Osteocyte (in vitro differentiated cells): ENCODE measurements at regions not wholly inside any gene's neighbourhood (a gene's known extent, or its start where the extent isn't known, plus 50 kb on each side); places are given as distances from the start of the nearest gene placed in this dataset.

ENCODE experiments used
- DNase-seq: peaks from one replicate; pipeline ENCODE4 v3.0.0; 2021; ENCODE audit warnings: mixed read lengths; ENCODE audit not compliant: unreplicated experiment; ENCODE audit errors: extremely low spot score
- H3K27ac Mint-ChIP-seq: one replicate; pipeline ENCODE4 v1.8.0; 2021; ENCODE audit warnings: mild to moderate bottlenecking, mixed read lengths; ENCODE audit not compliant: unreplicated experiment
- H3K27me3 Mint-ChIP-seq: one replicate; pipeline ENCODE4 v1.8.0; 2021; ENCODE audit warnings: mixed read lengths; ENCODE audit not compliant: unreplicated experiment
- H3K36me3 Mint-ChIP-seq: one replicate; pipeline ENCODE4 v1.8.0; 2021; ENCODE audit warnings: mixed read lengths; ENCODE audit not compliant: unreplicated experiment
- H3K4me1 Mint-ChIP-seq: one replicate; pipeline ENCODE4 v1.8.0; 2021; ENCODE audit warnings: mixed read lengths; ENCODE audit not compliant: unreplicated experiment
- H3K4me3 Mint-ChIP-seq: one replicate; pipeline ENCODE4 v1.8.0; 2021; ENCODE audit warnings: mild to moderate bottlenecking, moderate library complexity, mixed read lengths; ENCODE audit not compliant: unreplicated experiment
- H3K9me3 Mint-ChIP-seq: one replicate; pipeline ENCODE4 v1.8.0; 2021; ENCODE audit warnings: mixed read lengths; ENCODE audit not compliant: unreplicated experiment
- TF ChIP-seq, protein P1 (sequence below): fragments of 200-600 bp; sonication (generic); IDR thresholded peaks from 2 replicates; pipeline ENCODE4 v1.5.0; 2021; ENCODE audit warnings: antibody characterized with exemption, mild to moderate bottlenecking, moderate library complexity

DNA sequence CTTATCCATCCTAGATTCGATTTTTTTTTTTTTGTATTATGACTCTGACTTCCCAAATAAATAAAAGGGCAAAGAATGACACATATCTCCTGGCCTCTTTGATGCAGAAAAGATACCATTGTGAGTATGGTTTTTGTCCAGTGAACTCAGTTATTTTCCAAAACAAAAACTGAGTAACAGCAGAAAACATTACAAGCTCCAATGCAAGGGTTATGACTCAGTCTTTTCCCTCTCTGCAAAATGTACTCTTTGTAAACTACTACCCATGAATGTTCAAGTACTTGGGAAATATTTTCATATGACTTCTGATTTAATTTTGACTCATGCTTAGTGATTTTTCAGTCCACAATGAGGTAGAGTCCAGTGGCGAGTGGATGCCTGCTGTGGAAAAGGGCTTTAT lies 355.3 kb downstream of the RNF144B start:
- TF ChIP-seq, protein P1, sequence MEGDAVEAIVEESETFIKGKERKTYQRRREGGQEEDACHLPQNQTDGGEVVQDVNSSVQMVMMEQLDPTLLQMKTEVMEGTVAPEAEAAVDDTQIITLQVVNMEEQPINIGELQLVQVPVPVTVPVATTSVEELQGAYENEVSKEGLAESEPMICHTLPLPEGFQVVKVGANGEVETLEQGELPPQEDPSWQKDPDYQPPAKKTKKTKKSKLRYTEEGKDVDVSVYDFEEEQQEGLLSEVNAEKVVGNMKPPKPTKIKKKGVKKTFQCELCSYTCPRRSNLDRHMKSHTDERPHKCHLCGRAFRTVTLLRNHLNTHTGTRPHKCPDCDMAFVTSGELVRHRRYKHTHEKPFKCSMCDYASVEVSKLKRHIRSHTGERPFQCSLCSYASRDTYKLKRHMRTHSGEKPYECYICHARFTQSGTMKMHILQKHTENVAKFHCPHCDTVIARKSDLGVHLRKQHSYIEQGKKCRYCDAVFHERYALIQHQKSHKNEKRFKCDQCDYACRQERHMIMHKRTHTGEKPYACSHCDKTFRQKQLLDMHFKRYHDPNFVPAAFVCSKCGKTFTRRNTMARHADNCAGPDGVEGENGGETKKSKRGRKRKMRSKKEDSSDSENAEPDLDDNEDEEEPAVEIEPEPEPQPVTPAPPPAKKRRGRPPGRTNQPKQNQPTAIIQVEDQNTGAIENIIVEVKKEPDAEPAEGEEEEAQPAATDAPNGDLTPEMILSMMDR, result no peak
- DNase-seq, result no peak
- no peak overlapping the region for H3K4me3 Mint-ChIP-seq

DNA sequence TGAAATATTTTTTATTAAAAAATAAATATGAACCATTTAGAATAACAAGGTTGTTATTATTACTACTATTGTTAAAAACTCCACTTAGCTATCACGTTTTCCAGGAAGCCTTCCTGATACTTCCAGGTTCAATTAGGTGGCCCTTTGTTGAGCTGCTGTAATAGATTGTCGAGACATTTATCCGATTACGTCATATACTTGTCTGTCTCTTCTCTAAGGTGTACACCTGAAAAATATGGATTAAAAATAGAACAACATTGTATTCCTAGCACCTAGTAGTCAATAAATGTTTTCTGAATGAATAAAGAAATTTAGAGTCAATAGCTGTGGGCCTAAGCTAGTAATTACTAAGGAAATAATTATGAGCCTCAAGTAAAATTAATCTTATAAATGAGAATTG lies 359.6 kb downstream of the RNF144B start:
- TF ChIP-seq, protein P1, result no peak
- Mint-ChIP-seq H3K27ac (no peak overlapping the region), H3K36me3 (no peaks in the 10 kb centered on the region), H3K27me3 (peaks cover 12% of the 10 kb centered on the region), H3K4me3 (no peak overlapping the region), H3K4me1 (peaks cover 11% of the 10 kb centered on the region), H3K9me3 (no peaks in the 10 kb centered on the region)
- no peak for DNase-seq

More for the DNA sequence above, 355.3 kb downstream of the RNF144B start:
- no peaks in the 10 kb centered on the region for H3K9me3 Mint-ChIP-seq
- no peaks in the 10 kb centered on the region for H3K36me3 Mint-ChIP-seq
- H3K4me1 Mint-ChIP-seq, result peaks cover 6% of the 10 kb centered on the region
- H3K27ac Mint-ChIP-seq, result no peak overlapping the region
- peaks cover under 1% of the 10 kb centered on the region for H3K27me3 Mint-ChIP-seq

DNA sequence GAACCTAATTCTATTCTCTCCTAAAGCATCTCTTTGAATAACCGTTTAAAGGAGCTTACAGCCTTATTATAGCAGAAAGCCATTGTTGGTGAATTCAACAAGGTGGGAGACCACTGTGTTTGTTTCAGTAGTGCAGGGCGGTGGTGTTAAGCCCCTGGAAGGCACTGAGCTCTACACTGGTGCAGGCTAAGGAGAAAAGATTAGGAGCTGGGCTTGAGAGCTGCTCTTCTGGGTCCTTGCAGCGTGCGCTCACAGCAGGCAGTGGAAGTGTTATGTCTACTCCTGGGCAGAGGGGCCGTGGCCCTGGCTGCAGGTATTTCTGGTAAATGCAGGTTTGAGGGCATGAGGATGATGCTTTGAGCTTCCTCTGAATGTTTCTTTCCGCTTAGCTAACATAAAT lies 361.2 kb downstream of the RNF144B start:
- DNase-seq, result no peak
- H3K4me1 Mint-ChIP-seq, result peaks cover 6% of the 10 kb centered on the region
- H3K27ac Mint-ChIP-seq, result no peak overlapping the region
- TF ChIP-seq, protein P1, result no peak
- peaks cover 13% of the 10 kb centered on the region for H3K27me3 Mint-ChIP-seq
- no peaks in the 10 kb centered on the region for H3K9me3 Mint-ChIP-seq
- H3K4me3 Mint-ChIP-seq, result no peak overlapping the region
- H3K36me3 Mint-ChIP-seq, result no peaks in the 10 kb centered on the region

DNA sequence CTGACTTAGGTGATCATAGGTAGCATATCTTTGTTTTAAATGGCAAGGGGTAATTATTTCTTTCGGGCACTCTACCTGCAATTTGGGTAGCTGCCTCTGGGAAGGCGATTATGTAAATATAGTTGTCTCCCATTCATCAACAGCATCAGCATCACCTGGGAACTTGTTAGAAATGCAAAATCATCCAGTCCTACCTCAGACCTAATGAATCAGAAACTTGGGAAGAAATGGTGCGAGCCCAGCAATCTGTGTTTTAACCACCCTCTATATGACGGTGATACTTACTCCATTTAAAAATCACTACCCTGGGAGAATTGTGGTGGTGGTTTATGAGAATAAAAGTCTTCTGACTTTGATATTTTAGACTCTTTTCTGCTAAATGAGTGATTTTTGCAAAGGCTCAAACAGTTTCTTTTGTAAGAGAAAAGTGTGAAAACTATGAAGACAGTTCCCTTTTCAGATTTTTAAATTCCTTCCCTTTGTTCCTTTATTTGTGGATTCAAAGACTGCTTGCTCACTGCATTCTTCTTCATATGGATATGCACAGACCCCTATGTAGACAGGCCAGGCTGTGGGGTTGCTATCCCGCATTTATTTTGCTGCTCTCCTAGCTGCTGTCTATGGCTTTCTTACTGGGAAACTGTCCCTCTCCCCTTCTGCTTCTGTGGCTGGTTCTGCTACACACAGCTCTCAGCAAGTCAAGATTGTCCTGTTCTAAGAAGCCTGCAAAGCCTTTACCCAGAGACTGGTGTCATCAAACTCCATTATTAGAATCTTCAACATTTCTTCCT lies 365.3 kb downstream of the RNF144B start:
- TF ChIP-seq, protein P1, result no peak
- peaks cover 6% of the 10 kb centered on the region for H3K4me1 Mint-ChIP-seq
- no peak for DNase-seq
- no peak overlapping the region for H3K4me3 Mint-ChIP-seq
- H3K27ac Mint-ChIP-seq, result no peak overlapping the region
- H3K27me3 Mint-ChIP-seq, result peaks cover 11% of the 10 kb centered on the region
- no peaks in the 10 kb centered on the region for H3K36me3 Mint-ChIP-seq
- H3K9me3 Mint-ChIP-seq, result no peaks in the 10 kb centered on the region

DNA sequence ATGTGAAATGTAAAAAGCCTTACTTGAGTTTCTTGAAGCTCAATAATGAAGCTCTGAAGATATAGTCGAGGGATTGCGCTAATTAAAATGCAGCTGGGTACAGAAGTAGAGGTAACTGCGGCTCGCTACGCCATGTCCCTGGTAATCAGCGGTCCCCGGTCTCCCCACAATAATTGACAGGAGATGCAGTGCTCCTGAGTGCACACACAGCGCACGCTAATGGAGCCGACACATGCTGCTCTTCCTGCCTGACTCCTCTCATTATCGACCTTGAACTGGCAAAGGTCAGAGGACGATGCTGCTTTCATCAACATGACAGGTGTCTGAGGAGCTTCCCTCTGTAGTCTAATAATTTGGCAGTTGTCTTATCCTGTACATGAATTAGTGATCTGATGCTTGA lies 365.9 kb downstream of the RNF144B start:
- Mint-ChIP-seq H3K4me1 (peaks cover 6% of the 10 kb centered on the region), H3K27me3 (peaks cover 7% of the 10 kb centered on the region), H3K9me3 (no peaks in the 10 kb centered on the region), H3K27ac (no peak overlapping the region), H3K4me3 (no peak overlapping the region), H3K36me3 (no peaks in the 10 kb centered on the region)
- TF ChIP-seq, protein P1, result no peak
- no peak for DNase-seq
